ENCODE measurements at regions not wholly inside any gene's neighbourhood (a gene's known extent, or its start where the extent isn't known, plus 50 kb on each side); places are given as distances from the start of the nearest gene placed in this dataset.

DNA sequence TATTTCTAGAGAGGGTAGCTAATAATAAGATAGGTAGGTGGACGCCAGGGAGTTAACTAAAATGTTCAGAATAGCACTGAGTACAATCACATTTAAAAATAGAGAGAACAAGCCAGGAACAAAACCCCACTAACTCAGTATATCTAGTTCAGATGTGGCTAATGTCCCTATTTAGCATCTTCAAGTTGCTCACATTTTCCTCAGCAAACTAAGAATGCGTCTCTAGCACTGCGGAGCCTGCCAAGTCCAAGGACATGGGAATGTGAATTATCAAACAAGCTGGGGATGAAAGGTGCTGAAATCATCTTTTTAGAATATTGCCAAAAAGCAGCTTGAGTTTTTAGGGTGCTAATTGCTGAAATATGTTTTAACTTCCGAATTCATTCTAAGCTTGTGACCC, 398.5 kb upstream of the FIGN start:
- no peaks in the 10 kb centered on the region for H3K9me3 ChIP-seq (ENCODE audit: control insufficient read depth, insufficient read depth, low read depth, low read length)
- ChIA-PET POLR2A (no interaction called here), CTCF (interaction anchor here (0.7 kb wide), 1 partner anchor 120 kb away, joined by 3 read pairs; no protein-coding TSS in a partner anchor)

DNA sequence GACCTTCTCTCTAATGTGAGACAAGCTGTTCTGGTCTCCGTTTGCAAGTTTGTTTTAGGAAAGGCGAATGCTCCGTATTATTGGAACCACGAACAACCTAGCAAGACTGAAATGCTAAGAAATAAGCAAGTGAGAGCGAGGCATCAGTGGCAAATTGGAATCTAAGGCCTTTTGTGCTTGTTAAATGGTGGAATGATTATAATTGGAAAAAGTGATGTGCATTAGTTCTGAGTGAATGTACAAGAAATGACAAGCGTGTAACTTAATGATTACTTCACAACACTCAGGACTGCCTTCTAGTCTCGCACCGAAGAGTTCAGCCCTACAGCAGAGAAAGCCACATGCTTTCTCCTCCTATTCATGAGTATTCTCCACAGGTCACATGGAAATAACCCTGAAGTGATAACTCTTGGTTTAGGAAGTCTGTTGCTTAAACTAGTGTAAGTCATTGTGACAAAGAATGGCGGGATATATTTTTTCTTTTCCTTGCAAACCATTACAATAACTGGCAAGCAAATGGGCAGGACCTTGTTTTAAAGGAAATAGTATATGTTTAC, 392.2 kb upstream of the FIGN start:
- H3K36me3 ChIP-seq (ENCODE audit: control insufficient read depth in 2 of 2, insufficient read depth in 1 of 2, low read length in 2 of 2), result no peaks in the 10 kb centered on the region
- no peak overlapping the region for H3K27ac ChIP-seq (ENCODE audit: extremely low read depth, low read depth, low read length)
- POLR2A ChIA-PET, result no interaction called here
- no peaks in the 10 kb centered on the region for H3K9me3 ChIP-seq (ENCODE audit: control insufficient read depth, insufficient read depth, low read depth, low read length)
- no peak overlapping the region for H3K4me3 ChIP-seq (ENCODE audit: low read depth, low read length)
- H3K4me1 ChIP-seq (ENCODE audit: control insufficient read depth, insufficient read depth, low read length), result no peaks in the 10 kb centered on the region
- CTCF ChIA-PET, result interaction anchor here (0.6 to 0.8 kb wide), 3 partner anchors 59 to 1018 kb away, joined by 3 read pairs; no protein-coding TSS in a partner anchor
- TF ChIP-seq PRDM1 (tag by site-specific recombination; IDR thresholded peaks at IDR 0.05) (no peak), KLF1 (tag by site-specific recombination; IDR thresholded peaks at IDR 0.05) (no peak), OVOL3 (tag by site-specific recombination; IDR thresholded peaks at IDR 0.05) (no peak), ZNF792 (tag by site-specific recombination; IDR thresholded peaks at IDR 0.05) (no peak), ZBTB21 (tag by site-specific recombination; IDR thresholded peaks at IDR 0.05) (no peak), ZNF350 (tag by site-specific recombination; IDR thresholded peaks at IDR 0.05) (no peak), ZBTB7A (tag by site-specific recombination; IDR thresholded peaks at IDR 0.05; ENCODE audit: low read depth) (no peak), ZNF140 (tag by site-specific recombination; IDR thresholded peaks at IDR 0.05) (no peak), ZSCAN16 (tag by site-specific recombination; IDR thresholded peaks at IDR 0.05) (no peak), ZNF391 (tag by site-specific recombination; IDR thresholded peaks at IDR 0.05; ENCODE audit: borderline replicate concordance, low read depth) (no peak), ZNF121 (tag by site-specific recombination; IDR thresholded peaks at IDR 0.05) (no peak), ZNF132 (tag by site-specific recombination; IDR thresholded peaks at IDR 0.05; ENCODE audit: borderline replicate concordance) (no peak), BCL11B (tag by site-specific recombination; IDR thresholded peaks at IDR 0.05; ENCODE audit: low read depth) (no peak), ZNF830 (tag by site-specific recombination; IDR thresholded peaks at IDR 0.05; ENCODE audit: low read depth) (no peak)
- TF ChIP-seq, protein P1, sequence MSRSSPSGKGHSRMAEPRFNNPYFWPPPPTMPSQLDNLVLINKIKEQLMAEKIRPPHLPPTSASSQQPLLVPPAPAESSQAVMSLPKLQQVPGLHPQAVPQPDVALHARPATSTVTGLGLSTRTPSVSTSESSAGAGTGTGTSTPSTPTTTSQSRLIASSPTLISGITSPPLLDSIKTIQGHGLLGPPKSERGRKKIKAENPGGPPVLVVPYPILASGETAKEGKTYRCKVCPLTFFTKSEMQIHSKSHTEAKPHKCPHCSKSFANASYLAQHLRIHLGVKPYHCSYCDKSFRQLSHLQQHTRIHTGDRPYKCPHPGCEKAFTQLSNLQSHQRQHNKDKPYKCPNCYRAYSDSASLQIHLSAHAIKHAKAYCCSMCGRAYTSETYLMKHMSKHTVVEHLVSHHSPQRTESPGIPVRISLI (tag by site-specific recombination; IDR thresholded peaks at IDR 0.05), result no peak

More for the DNA sequence above, 398.5 kb upstream of the FIGN start:
- H3K4me1 ChIP-seq (ENCODE audit: control insufficient read depth, insufficient read depth, low read length), result no peaks in the 10 kb centered on the region
- H3K36me3 ChIP-seq (ENCODE audit: control insufficient read depth in 2 of 2, insufficient read depth in 1 of 2, low read length in 2 of 2), result no peaks in the 10 kb centered on the region
- H3K27ac ChIP-seq (ENCODE audit: extremely low read depth, low read depth, low read length), result no peak overlapping the region
- no peak overlapping the region for H3K4me3 ChIP-seq (ENCODE audit: low read depth, low read length)
- TF ChIP-seq, protein P2, sequence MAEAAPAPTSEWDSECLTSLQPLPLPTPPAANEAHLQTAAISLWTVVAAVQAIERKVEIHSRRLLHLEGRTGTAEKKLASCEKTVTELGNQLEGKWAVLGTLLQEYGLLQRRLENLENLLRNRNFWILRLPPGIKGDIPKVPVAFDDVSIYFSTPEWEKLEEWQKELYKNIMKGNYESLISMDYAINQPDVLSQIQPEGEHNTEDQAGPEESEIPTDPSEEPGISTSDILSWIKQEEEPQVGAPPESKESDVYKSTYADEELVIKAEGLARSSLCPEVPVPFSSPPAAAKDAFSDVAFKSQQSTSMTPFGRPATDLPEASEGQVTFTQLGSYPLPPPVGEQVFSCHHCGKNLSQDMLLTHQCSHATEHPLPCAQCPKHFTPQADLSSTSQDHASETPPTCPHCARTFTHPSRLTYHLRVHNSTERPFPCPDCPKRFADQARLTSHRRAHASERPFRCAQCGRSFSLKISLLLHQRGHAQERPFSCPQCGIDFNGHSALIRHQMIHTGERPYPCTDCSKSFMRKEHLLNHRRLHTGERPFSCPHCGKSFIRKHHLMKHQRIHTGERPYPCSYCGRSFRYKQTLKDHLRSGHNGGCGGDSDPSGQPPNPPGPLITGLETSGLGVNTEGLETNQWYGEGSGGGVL (tag by site-specific recombination; IDR thresholded peaks at IDR 0.05), result no peak
- TF ChIP-seq ZNF626 (tag by site-specific recombination; IDR thresholded peaks at IDR 0.05) (no peak), ZNF2 (tag by site-specific recombination; IDR thresholded peaks at IDR 0.05) (no peak), ZNF768 (tag by site-specific recombination; IDR thresholded peaks at IDR 0.05) (no peak), ZNF510 (tag by site-specific recombination; IDR thresholded peaks at IDR 0.05; ENCODE audit: insufficient replicate concordance) (no peak), ZNF548 (tag by site-specific recombination; IDR thresholded peaks at IDR 0.05) (no peak), ZNF664 (tag by site-specific recombination; IDR thresholded peaks at IDR 0.05) (no peak), ZNF341 (tag by site-specific recombination; IDR thresholded peaks at IDR 0.05; ENCODE audit: low read depth) (no peak), ZBTB21 (tag by site-specific recombination; IDR thresholded peaks at IDR 0.05) (no peak), ZNF654 (tag by site-specific recombination; IDR thresholded peaks at IDR 0.05; ENCODE audit: low read depth) (no peak), KLF1 (tag by site-specific recombination; IDR thresholded peaks at IDR 0.05) (no peak), SP3 (tag by site-specific recombination; IDR thresholded peaks at IDR 0.05) (no peak)
- TF ChIP-seq, protein P3, sequence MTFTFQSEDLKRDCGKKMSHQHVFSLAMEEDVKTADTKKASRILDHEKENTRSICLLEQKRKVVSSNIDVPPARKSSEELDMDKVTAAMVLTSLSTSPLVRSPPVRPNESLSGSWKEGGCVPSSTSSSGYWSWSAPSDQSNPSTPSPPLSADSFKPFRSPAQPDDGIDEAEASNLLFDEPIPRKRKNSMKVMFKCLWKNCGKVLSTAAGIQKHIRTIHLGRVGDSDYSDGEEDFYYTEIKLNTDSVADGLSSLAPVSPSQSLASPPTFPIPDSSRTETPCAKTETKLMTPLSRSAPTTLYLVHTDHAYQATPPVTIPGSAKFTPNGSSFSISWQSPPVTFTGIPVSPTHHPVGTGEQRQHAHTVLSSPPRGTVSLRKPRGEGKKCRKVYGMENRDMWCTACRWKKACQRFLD (tag by site-specific recombination; IDR thresholded peaks at IDR 0.05), result no peak
- TF ChIP-seq, protein P4, sequence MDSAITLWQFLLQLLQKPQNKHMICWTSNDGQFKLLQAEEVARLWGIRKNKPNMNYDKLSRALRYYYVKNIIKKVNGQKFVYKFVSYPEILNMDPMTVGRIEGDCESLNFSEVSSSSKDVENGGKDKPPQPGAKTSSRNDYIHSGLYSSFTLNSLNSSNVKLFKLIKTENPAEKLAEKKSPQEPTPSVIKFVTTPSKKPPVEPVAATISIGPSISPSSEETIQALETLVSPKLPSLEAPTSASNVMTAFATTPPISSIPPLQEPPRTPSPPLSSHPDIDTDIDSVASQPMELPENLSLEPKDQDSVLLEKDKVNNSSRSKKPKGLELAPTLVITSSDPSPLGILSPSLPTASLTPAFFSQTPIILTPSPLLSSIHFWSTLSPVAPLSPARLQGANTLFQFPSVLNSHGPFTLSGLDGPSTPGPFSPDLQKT (IDR thresholded peaks at IDR 0.05; ENCODE audit: borderline replicate concordance, low read depth, low read length), result no peak
- TF ChIP-seq, protein P5, sequence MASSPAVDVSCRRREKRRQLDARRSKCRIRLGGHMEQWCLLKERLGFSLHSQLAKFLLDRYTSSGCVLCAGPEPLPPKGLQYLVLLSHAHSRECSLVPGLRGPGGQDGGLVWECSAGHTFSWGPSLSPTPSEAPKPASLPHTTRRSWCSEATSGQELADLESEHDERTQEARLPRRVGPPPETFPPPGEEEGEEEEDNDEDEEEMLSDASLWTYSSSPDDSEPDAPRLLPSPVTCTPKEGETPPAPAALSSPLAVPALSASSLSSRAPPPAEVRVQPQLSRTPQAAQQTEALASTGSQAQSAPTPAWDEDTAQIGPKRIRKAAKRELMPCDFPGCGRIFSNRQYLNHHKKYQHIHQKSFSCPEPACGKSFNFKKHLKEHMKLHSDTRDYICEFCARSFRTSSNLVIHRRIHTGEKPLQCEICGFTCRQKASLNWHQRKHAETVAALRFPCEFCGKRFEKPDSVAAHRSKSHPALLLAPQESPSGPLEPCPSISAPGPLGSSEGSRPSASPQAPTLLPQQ (tag by site-specific recombination; IDR thresholded peaks at IDR 0.05), result no peak

Measured in HEK293 (cell line).